Loucy (cell line): ENCODE measurements at regions not wholly inside any gene's neighbourhood (a gene's known extent, or its start where the extent isn't known, plus 50 kb on each side); places are given as distances from the start of the nearest gene placed in this dataset.

Experiments
- EZH2phosphoT487 ChIP-seq: fragments of 200-600 bp; IDR thresholded peaks from 2 replicates; pipeline ENCODE4 v1.6.1; 2018; ENCODE audit warnings: antibody characterized with exemption, mild to moderate bottlenecking, moderate library complexity, borderline replicate concordance
- TF ChIP-seq, protein P1 (sequence below): fragments of 200-600 bp; sonication (generic); conservative IDR thresholded peaks from 2 replicates; pipeline ENCODE4 v1.5.1; 2014; ENCODE audit warnings: mild to moderate bottlenecking, antibody characterized with exemption, low read length

DNA sequence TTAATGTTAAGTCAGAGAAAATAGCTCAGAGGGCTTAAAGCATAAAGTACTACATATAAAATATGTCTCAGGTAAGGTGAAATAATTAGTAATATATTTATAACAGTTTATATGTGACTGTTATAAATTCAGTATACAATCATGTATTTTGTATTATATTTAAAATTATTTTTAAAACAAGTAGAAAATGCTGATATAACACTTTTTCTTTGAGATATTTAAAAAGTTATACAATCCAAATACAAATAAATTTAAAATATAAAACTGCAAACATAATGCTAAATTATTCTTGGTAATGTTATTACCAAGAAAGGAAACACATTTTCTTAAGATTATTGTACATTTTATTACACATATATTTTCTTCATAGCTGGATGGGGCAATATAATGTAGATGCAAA is 539.9 kb upstream of the CDH9 start:
- TF ChIP-seq, protein P1, sequence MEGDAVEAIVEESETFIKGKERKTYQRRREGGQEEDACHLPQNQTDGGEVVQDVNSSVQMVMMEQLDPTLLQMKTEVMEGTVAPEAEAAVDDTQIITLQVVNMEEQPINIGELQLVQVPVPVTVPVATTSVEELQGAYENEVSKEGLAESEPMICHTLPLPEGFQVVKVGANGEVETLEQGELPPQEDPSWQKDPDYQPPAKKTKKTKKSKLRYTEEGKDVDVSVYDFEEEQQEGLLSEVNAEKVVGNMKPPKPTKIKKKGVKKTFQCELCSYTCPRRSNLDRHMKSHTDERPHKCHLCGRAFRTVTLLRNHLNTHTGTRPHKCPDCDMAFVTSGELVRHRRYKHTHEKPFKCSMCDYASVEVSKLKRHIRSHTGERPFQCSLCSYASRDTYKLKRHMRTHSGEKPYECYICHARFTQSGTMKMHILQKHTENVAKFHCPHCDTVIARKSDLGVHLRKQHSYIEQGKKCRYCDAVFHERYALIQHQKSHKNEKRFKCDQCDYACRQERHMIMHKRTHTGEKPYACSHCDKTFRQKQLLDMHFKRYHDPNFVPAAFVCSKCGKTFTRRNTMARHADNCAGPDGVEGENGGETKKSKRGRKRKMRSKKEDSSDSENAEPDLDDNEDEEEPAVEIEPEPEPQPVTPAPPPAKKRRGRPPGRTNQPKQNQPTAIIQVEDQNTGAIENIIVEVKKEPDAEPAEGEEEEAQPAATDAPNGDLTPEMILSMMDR = no peak
- no peak for TF ChIP-seq EZH2phosphoT487
